Stimulated activated CD4-positive, alpha-beta T cell treated with anti-CD3 and anti-CD28 coated beads, Interleukin-1b, Interleukin-23, amount 100 ng/mL, for 4 hours (primary cell): ENCODE measurements at regions not wholly inside any gene's neighbourhood (a gene's known extent, or its start where the extent isn't known, plus 50 kb on each side); places are given as distances from the start of the nearest gene placed in this dataset.
"Not testable (repeated sequence)": the region's sequence is repeated elsewhere in the genome, so short reads cannot be mapped to it uniquely, and the experiment has no call there.

Experiments used
- DNase-seq, 2 donors: peaks; one replicate each; pipeline ENCODE4 v3.0.0-alpha.2; 2020; ENCODE audit warnings: low read depth in 2 of 2

DNA sequence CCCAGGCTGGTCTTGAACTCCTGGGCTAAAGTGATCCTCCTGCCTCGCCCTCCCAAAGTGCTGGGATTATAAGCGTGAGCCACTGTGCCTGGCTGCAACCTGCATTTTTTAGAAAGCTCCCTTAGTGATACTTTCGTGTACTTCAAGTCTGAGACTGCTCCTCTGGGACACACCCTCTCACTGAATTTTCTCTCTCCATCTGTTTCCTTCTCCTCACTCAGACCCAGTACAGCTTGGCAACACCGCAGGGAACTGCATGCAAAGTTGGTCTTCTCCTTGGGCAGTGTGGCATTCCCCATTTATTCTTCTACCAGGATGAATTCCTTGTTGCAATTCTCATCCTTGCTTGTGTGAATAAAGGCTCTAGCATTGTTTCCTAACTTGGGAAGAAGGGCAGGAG, 175.9 kb downstream of the LPIN1 start:
- no peak for DNase-seq

DNA sequence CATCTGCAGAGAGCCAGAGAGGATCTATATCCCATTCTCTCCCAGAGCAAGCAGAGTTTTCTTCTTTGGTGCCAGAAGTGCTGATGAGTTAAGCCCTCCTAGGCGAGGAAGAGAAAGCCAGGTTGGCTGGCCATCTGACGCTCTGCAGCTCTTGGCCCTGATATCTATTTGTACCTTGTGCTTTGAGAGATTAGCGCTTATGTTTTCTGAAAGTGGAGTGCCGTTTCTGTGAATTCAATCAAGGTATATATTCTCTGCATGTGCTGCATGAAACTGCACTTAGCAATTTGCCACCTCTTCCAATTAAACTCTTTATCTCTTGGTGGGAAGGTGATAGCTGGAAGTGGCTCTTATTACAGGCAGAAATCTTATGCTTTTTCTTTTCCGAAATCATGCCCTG, 177.5 kb downstream of the LPIN1 start:
- DNase-seq, result no peak

DNA sequence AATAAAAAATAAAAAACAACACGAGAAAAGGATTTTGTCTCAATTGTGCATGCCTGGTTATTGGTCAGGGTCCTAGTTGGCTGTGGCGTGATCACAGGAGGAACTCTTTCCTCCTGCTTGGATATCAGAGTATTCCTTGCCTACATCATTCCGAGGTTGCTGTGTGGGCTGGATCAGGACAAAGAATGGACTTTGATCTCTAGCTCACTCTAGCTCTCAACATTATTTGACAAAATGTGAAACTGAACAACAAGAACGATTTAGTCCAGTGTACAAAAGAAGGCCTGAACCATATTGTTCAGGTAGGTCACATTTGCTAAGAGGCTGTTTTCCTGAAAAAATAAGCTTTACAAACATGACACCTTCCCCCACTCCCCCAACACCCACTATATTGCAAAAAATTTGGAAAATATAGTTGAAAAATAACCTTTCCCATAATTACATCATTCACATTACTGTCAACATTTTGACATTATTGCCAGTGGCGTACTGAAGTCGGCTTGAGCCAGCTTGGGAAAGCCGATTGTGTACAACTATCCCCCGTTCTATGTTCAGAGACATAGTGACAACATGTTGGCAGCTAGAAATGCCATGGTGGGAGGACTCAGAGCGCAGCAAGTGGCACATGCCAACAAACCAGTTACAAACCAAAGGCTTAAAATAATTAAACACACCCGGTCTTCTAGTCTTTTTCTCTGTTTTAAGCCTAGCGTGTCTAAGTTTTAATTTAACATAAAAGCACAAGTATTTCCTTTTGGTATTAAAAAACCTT, 179.0 kb downstream of the LPIN1 start:
- no peak for DNase-seq

DNA sequence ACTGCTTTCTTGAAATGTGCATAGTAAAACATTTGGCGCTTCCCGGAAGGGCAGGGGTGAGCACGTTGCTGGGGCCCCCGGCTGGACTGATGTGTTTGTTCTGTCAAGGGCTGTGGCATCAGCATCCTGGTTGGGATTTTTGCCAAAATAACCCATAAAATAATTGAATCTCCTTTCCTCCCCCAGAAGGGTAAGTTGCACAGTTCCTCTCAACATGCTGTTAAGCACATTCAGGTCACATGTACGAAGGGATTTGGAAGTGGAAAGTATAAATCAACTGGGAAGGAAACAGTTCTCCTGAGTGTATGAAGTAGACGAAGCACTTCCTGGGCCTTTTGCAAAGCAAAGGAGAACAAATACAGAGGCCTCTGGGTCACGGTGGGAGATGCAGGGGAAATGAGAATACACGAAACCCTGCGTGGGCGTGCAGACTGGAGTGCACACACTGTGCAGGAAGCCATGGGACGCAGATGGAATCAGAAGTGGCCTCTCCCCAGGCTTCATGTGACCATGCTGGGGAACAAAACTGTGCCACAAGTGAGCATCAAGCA, 183.9 kb downstream of the LPIN1 start:
- no peak for DNase-seq

DNA sequence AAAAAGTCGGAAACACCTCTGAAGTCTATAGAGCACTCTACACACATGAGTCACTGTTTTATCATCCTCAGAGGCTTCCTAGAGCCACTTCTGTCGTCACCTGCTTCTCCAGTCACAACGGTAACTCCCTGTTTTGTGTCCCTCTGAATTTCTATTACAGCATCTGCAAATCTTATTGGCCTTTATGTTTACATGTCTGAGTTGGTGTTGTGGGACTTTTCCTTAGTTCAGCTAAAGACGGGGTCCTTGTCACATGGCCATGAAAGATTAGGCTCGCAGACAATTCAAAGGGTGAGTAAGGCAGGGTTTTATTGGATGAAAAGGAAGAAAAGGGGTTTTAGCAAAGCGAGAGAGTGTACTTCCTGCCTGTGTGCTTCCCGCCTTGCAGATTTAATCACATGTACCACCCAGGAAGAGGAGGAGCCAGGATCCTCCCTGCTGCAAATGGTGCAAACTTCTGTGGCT, 185.6 kb downstream of the LPIN1 start:
- no peak for DNase-seq

DNA sequence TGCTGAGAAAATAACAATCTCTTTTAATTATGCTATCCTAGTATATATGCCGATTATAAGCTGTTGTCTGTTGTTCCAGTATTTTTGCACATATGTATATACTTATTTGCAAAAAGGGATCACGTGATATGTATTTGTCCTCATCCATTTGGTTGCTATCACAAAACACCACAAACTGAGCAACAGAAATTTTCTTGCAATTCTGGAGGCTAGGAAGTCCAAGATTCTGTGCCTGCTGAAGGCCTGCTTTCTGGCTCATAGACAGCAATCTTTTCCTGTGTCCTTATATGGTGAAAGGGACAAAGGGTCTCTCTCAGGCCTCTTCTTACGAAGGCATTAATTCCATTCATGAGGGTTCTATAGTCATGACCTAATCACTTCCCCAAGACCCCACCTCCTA, 186.5 kb downstream of the LPIN1 start:
- DNase-seq, result no peak

DNA sequence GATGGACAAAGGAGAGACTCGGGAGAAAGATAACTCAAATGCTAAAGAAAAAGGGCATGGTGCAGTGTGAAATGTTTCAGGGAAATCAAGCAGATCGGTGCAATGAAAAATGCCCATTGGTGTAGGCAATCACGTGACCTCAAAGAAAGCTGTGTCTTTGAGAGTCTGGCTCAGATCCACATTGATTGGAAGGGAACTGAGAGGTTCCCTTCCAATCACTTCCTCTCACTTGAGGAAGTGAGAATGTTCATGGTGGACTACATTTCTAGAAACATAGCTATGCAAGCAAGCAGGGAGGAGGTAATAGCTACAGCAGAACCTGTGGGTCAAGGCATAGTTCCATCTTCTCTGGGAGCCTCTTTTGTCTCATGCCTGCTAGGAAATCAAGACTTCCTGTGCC, 187.4 kb downstream of the LPIN1 start:
- no peak for DNase-seq

DNA sequence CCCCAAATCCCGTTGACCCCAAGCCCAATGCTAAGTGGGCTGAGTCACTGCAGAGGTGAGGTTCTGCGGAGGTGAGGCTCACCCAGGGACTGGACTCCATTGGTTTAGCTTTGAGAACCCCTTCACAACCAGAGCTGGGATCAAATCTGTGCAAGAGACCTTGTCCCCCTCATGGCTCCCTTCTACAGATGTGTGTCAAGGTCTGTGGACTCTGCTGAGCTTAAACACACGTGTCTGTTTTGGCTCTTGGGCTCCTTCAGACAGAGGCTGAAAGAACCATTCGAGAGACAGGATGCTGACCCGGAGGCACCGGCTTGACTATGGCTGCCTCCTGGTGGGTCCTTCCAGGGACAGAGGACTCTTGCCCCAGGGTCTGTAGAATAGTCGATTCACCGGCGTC, 190.3 kb downstream of the LPIN1 start:
- DNase-seq, result no peak

DNA sequence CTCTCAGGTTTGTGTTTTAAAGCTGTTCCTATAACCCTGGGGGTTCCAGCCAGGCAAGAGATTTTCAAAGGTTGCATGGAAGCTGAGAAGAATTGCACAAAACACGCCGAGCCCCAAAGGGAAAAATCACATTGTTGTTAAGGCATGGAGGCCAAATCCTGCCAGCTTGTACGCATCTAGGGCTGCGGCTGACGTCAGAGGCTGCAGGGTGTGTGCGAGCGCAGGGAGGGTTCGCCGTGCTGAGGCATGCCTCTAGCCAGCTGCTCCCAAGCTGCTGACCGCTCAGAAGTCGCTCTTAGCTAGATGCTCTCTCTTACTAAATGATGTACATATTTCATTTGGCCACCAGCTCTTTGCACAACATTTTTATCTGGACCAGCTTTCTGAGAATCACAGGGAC, 191.8 kb downstream of the LPIN1 start:
- no peak for DNase-seq

DNA sequence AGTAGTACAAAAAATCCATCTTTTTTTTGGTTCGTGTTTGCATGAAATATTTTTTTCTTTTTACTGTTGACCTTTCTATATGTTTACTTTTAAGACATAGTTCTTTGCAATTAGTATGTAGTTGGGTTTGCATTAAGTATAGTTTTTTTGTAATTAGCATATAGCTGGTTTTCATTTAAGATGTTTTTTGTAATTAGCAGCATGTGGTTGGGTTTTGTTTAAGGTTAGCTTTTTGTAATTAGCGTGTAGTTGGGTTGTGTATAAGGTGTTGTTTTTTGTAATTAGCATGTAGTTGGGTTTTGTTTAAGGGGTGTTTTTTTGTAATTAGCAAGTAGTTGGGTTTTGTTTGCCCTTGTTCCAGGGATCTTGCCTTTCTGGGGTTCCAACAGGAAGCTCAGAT, 193.1 kb downstream of the LPIN1 start:
- DNase-seq, result no peak

DNA sequence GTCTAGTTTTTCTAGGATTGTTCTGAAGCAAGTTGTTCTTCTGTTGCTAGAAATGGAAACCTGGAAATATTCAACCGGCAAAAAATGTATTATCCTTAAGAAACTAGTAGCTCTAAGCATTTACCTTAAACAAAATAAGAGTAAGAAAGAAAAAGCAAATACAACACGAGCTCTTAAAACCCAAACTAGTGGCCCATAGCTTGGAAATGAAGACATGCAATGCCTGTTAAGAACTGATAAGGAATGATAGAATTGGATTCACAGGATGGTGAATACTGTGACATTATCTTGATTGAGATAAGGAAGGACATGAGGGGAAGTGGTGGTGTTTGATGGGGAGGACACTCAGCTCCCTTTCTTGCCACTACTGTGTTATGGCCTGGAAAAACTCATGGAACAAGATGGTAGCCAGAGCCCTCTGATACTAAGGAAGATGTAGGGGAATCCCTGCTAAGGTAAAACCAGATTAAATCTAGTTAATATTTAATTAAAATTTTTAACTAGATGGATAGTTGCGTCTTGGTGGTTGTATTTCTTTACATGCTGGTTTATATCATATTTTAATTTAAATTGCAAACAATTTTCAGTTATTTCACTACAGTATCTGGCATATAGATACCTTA, 193.8 kb downstream of the LPIN1 start:
- no peak for DNase-seq

DNA sequence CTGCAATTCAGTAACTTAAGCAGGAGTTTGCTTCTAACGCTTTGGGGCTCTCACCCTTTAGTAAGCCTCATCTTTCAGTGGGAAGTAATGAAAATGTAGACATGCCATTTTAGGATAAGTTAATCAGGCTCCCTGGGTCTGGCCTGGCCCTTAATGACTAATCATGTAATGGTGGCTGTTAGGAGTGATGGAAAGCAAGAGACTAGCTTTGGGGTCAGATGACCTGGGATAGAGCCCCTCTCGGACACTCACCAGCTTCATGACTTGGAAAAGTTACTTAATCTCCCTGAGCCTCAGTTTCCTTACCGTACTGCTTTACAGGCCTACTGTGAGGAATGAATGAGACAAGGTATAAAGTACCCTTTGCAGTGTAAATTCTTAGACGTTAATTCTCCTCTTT, 194.4 kb downstream of the LPIN1 start:
- no peak for DNase-seq

DNA sequence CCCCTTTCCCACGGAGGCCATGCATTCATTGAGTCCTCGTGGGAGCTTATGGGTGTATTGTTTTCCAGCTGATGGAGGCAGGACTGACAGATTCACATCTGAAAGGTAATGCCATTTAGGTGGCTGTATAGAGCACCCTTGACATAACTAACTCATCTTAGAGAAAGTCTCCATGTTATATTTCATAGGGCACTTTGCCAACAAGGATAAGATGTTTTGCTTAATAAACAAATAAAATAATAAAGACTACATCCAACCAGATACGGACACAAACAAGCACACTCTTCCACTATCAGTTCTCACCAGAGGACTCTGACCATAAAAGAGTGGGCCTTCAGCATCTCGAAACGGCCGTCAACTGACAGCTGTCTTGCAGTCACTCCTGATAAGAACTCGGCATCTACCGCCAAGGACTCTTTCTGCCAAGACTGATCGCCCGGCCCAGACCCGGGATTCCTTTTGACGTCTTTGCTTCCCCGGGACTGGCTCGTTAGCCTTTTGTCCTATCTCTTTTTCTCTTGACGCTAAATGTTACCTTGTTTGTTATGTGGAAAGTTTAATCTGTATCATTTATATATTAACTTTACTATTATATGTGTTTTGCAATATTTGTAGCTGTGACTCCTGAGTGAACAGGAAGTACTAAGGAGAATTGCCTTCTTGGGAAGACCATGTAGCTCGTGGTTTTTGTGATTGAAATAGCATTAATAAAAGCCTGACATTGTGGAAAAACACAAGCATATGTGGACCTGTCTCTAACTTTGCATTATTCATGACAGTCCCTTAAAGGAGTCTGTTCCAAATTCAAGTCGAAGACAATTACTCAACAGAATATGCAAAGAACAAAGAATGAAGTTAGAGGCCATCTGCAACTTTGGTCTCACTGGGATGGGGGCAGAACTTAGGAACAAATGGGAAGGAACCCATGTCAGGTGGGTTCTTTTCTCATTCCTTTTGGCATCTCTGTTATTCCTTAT, 195.1 kb downstream of the LPIN1 start:
- DNase-seq, result no peak

DNA sequence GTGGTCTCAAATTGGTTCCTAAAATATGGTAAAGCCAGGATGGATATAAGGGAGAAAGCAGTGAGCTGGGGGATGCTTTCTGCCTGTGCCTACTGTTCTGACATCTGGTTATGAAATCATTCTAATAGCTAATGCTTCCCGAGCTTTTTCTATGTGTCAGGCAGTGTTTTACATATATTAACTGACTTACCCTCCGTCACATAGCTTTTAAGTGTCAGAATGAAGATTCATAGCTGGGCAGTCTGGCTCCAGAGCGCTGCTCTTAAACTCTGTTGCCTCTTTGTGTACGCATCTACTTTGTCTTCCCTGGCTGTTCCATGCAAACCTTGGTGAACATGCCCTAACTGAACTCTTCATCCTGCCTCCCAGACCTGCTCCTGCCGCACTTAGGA, 195.7 kb downstream of the LPIN1 start:
- DNase-seq, result no peak

DNA sequence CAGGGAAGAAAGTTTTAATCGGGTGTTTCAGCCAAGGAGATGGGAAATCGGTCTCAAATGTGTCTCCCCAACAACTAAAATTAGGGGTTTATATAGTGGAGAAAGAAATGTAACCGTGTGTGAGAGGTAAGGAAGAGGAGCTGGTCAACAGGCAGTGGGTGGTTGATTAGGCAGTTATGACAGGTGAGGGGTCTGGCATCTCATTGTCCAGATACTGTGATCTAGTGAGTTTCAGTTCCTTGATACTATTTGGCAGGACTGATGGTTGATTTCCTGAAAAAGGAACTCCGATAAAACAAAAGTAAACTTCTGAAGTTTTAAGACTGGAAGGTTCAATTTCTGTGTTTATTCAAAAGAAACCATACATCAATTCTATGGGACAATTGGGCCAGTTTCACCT, 197.9 kb downstream of the LPIN1 start:
- DNase-seq, result no peak

DNA sequence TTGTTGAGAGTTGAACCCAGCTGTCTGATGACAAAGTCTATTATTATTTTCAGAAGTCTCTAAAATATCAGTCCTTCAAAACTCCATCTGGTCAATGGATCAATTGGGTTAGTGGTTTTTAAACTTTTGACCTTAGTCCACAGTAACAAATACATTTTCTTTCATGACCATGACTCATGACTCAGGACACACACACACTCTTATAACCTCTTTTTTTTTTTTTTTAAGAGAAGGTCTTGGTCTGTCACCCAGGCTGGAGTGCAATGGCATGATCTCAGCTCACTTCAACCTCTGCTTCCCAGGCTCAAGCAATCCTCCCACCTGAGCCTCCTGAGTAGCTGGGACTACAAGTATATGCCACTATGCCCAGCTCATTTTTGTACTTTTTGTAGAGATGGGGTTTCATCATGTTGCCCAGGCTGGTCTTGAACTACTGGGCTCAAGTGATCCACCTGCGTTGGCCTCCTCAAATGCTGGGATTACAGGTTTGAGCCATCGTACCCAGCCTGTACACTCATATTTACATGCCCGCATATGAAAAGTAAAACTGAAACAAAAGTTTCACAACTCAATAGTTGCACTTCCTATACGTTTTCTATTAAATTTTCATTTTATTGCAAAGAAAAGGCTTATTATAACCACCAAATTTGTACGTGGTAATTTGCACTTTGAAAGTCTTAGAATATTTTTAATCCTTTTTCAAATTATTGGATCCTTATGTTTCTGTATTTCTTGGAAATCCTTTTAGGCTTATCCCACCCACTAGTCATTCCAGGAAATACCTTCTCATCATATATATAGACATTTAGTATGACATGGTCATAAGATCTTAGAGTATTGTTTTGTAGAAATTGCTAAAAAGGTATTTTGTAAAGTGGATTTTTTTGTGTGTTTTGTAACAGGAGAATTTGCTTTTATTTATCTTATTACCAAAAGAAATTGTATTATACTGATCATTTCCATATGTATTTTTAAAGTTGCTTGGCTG, 199.0 kb downstream of the LPIN1 start:
- DNase-seq, result no peak

DNA sequence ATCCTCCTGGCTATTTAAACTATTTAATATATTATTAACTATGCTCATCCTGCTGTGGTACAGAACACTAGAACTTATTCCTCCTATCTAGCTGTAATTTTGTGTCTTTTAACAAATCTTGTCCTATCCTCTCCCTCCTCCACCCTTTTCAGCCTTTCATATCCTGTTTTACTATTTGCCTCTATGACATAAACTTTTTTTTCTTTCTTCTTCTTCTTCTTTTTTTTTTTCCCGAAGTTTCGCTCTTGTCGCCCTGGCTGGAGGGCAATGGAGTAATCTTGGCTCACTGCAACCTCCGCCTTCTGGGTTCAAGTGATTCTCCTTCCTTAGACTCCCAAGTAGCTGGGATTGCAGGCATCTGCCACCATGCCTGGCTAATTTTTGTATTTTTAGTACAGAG, 201.5 kb downstream of the LPIN1 start:
- DNase-seq, result no peak

DNA sequence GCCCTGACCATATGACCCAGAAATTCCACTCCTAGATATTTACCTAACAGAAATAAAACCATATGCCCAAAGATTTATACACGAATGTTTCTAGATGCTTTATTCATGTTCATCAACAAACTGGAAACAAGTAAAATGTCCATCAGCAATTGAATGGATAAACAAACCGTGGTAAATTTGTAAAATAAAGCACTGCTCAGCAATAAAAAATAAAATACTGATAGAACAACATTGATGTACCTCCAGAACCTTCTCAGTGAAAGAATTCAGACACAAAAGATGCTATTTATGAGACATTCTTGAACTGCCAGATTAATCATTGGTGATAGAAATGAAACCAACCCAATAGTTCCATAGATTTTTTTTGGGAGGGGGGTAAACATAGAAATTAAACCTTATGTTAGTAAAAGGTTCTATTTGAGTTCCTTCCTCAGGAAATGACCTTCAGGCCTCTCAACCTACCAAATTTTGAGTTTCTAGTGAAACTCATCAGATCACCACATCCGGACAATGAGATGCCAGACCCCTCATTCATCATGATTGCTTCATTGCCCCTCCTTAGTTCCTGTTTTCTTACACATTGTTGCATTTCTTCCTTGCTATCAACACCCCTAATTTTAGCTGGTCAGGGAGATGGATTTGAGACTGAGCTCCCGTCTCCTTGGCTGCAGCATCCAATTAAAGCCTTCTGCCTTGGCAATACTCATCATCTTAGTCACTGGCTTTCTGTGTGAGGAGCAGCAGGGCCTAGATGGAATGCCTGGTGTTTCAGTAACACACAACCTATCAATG, 203.5 kb downstream of the LPIN1 start:
- no peak for DNase-seq

DNA sequence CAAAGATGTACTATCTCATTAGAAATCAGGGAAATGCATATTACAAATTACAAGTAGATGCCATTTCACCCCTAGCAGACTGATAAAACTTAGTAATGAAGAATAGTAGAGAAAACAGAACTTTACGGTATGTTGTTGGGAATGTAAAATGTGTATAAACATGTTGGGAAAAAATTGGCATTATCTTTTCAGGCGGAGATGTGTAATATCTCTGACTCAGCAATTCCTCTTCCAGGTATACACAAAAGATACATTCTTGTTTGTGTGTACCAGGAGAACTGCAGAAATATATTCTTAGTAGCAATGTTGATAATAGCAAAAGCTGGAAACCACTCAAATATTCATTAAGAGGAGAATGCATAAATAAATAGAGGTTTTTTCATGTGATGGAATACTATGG, 204.5 kb downstream of the LPIN1 start:
- no peak for DNase-seq

DNA sequence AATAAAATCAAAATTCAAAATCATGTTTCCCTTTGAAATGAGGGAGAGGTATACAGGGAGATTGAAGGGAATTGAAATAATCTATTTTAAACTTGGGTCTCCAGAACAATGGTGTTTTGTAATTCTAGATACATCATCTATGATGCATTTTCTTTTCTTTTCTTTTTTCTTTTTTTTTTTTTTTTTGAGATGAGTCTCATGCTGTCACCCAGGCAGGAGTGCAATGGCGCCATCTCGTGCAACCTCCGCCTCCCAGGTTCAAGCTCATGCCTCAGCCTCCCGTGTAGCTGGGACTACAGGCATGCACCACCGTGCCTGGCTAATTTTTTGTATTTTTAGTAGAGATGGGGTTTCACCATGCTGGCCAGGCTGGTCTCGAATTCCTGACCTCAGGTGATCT, 205.1 kb downstream of the LPIN1 start:
- DNase-seq, result not testable (repeated sequence)
